HUES48 (cell line): ENCODE measurements at regions not wholly inside any gene's neighbourhood (a gene's known extent, or its start where the extent isn't known, plus 50 kb on each side); places are given as distances from the start of the nearest gene placed in this dataset.
A peak's percentile ranks its signal among the peaks of the same experiment; 100 is the strongest.

Source experiments
- H3K27ac ChIP-seq: one replicate; pipeline ENCODE4 v1.7.0; 2013; ENCODE audit warnings: low read depth, low read length, inconsistent platforms
- H3K27me3 ChIP-seq: 2 replicates; pipeline ENCODE4 v1.6.1; 2013; ENCODE audit warnings: mild to moderate bottlenecking, low read length; ENCODE audit not compliant: control insufficient read depth, insufficient read depth
- H3K36me3 ChIP-seq: 2 replicates; pipeline ENCODE4 v1.6.1; 2013; ENCODE audit warnings: low read length; ENCODE audit not compliant: control insufficient read depth, insufficient read depth
- H3K4me1 ChIP-seq: 2 replicates; pipeline ENCODE4 v1.6.1; 2013; ENCODE audit warnings: mild to moderate bottlenecking, low read length; ENCODE audit not compliant: control insufficient read depth, insufficient read depth
- H3K4me3 ChIP-seq: 2 replicates; pipeline ENCODE4 v1.5.1; 2013; ENCODE audit warnings: mild to moderate bottlenecking, low read depth, low read length
- H3K9ac ChIP-seq: 2 replicates; pipeline ENCODE4 v1.6.1; 2013; ENCODE audit warnings: mild to moderate bottlenecking, low read depth, low read length, moderate library complexity
- H3K9me3 ChIP-seq: 2 replicates; pipeline ENCODE4 v1.6.1; 2013; ENCODE audit warnings: low read length; ENCODE audit not compliant: control insufficient read depth, insufficient read depth

GRCh38 chr6:134708079-134708478, 241.8 kb downstream of the ALDH8A1 start:
- Histone ChIP-seq H3K27me3 (no peaks in the 10 kb centered on the region), H3K36me3 (no peaks in the 10 kb centered on the region), H3K27ac (no peak overlapping the region), H3K9ac (no peak overlapping the region), H3K9me3 (no peaks in the 10 kb centered on the region), H3K4me1 (peaks cover 11% of the 10 kb centered on the region), H3K4me3 (no peak overlapping the region)

GRCh38 chr6:134707342-134708031, 242.4 kb downstream of the ALDH8A1 start:
- Histone ChIP-seq H3K9ac (no peak overlapping the region), H3K27me3 (no peaks in the 10 kb centered on the region)

GRCh38 chr6:134706806-134707205, 243.1 kb downstream of the ALDH8A1 start:
- no peak overlapping the region for H3K4me3 ChIP-seq
- no peak overlapping the region for H3K27ac ChIP-seq
- H3K36me3 ChIP-seq: no peaks in the 10 kb centered on the region
- H3K9me3 ChIP-seq: no peaks in the 10 kb centered on the region
- H3K9ac ChIP-seq: no peak overlapping the region
- H3K27me3 ChIP-seq: no peaks in the 10 kb centered on the region
- peaks cover 11% of the 10 kb centered on the region for H3K4me1 ChIP-seq

More at GRCh38 chr6:134707342-134708031, 242.4 kb downstream of the ALDH8A1 start:
- H3K4me1 ChIP-seq: peaks cover 11% of the 10 kb centered on the region
- no peaks in the 10 kb centered on the region for H3K36me3 ChIP-seq
- no peak overlapping the region for H3K4me3 ChIP-seq
- H3K9me3 ChIP-seq: no peaks in the 10 kb centered on the region
- H3K27ac ChIP-seq: no peak overlapping the region

- H3K9ac ChIP-seq: no peak overlapping the region
- H3K27ac ChIP-seq: peak overlapping the region; percentile 32
- no peaks in the 10 kb centered on the region for H3K36me3 ChIP-seq
Observed at GRCh38 chr6:134706153-134706552, 243.7 kb downstream of the ALDH8A1 start.

GRCh38 chr6:134703206-134703605, 246.7 kb downstream of the ALDH8A1 start:
- H3K36me3 ChIP-seq: no peaks in the 10 kb centered on the region
- peaks cover 11% of the 10 kb centered on the region for H3K4me1 ChIP-seq
- H3K9ac ChIP-seq: no peak overlapping the region
- no peak overlapping the region for H3K27ac ChIP-seq
- no peak overlapping the region for H3K4me3 ChIP-seq
- H3K9me3 ChIP-seq: no peaks in the 10 kb centered on the region
- no peaks in the 10 kb centered on the region for H3K27me3 ChIP-seq

More at GRCh38 chr6:134706153-134706552, 243.7 kb downstream of the ALDH8A1 start:
- Histone ChIP-seq H3K4me1 (peaks cover 11% of the 10 kb centered on the region), H3K4me3 (no peak overlapping the region), H3K9me3 (no peaks in the 10 kb centered on the region), H3K27me3 (no peaks in the 10 kb centered on the region)

- Histone ChIP-seq H3K9me3 (no peaks in the 10 kb centered on the region), H3K36me3 (no peaks in the 10 kb centered on the region), H3K27me3 (no peaks in the 10 kb centered on the region), H3K27ac (no peak overlapping the region), H3K4me3 (no peak overlapping the region), H3K4me1 (peaks cover 11% of the 10 kb centered on the region), H3K9ac (no peak overlapping the region)
Observed at GRCh38 chr6:134702279-134702678, 247.6 kb downstream of the ALDH8A1 start.

- Histone ChIP-seq H3K4me1 (peaks cover 2% of the 10 kb centered on the region; the same call in 1 of the 2 replicates), H3K9me3 (no peaks in the 10 kb centered on the region), H3K27me3 (no peaks in the 10 kb centered on the region), H3K36me3 (no peaks in the 10 kb centered on the region), H3K27ac (no peak overlapping the region), H3K9ac (no peak overlapping the region), H3K4me3 (no peak overlapping the region)
Observed at GRCh38 chr6:134701301-134701700, 248.6 kb downstream of the ALDH8A1 start.

- no peak overlapping the region for H3K9ac ChIP-seq
- no peak overlapping the region for H3K4me3 ChIP-seq
- no peaks in the 10 kb centered on the region for H3K9me3 ChIP-seq
- H3K27ac ChIP-seq: no peak overlapping the region
- H3K4me1 ChIP-seq: no peaks in the 10 kb centered on the region
- H3K36me3 ChIP-seq: no peaks in the 10 kb centered on the region
- H3K27me3 ChIP-seq: no peaks in the 10 kb centered on the region
Observed at GRCh38 chr6:134698228-134698627, 251.7 kb downstream of the ALDH8A1 start.

- H3K4me1 ChIP-seq: no peaks in the 10 kb centered on the region
- H3K9me3 ChIP-seq: no peaks in the 10 kb centered on the region
- no peak overlapping the region for H3K27ac ChIP-seq
- no peaks in the 10 kb centered on the region for H3K27me3 ChIP-seq
- no peak overlapping the region for H3K4me3 ChIP-seq
- no peak overlapping the region for H3K9ac ChIP-seq
- H3K36me3 ChIP-seq: no peaks in the 10 kb centered on the region
Observed at GRCh38 chr6:134692008-134692407, 257.9 kb downstream of the ALDH8A1 start.

GRCh38 chr6:134691180-134691579, 258.7 kb downstream of the ALDH8A1 start:
- Histone ChIP-seq H3K4me3 (no peak overlapping the region), H3K36me3 (no peaks in the 10 kb centered on the region), H3K9me3 (no peaks in the 10 kb centered on the region), H3K27me3 (no peaks in the 10 kb centered on the region), H3K9ac (no peak overlapping the region), H3K27ac (no peak overlapping the region), H3K4me1 (no peaks in the 10 kb centered on the region)

- H3K27ac ChIP-seq: no peak overlapping the region
- no peaks in the 10 kb centered on the region for H3K36me3 ChIP-seq
- no peaks in the 10 kb centered on the region for H3K27me3 ChIP-seq
- no peak overlapping the region for H3K4me3 ChIP-seq
- no peaks in the 10 kb centered on the region for H3K9me3 ChIP-seq
- no peak overlapping the region for H3K9ac ChIP-seq
- H3K4me1 ChIP-seq: no peaks in the 10 kb centered on the region
Observed at GRCh38 chr6:134690048-134690447, 259.9 kb downstream of the ALDH8A1 start.
